ENCODE measurements at regions not wholly inside any gene's neighbourhood (a gene's known extent, or its start where the extent isn't known, plus 50 kb on each side); places are given as distances from the start of the nearest gene placed in this dataset.

DNA sequence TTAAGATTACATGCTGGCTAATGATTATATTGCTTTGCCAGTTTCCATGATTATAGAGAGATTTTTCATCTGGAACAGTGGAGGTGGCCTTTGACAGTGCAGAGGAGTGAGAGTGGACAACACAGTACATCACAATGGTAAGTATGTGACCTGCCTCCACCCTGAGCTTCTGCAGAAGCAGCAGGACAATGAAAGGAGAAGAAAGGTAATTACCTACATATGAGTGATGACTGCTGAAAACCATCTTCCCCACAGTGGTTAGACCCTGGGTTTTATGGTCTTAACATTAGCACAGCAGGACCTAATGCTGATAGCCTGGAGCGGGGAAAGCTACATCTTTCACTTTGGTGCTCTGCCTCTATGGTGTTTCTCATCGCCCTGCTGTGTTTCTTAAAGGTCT, 454.7 kb upstream of the DDI1 start:
- TF ChIP-seq CTCF (conservative IDR thresholded peaks at IDR 0.05 in 1 of 2, IDR thresholded peaks at IDR 0.05 in 1 of 2; ENCODE audit: low read depth in 1 of 2, low read length in 2 of 2) = no peak
- no peak for TF ChIP-seq EZH2 (IDR thresholded peaks at IDR 0.05; ENCODE audit: low read length, missing control alignments)
